ENCODE measurements at regions not wholly inside any gene's neighbourhood (a gene's known extent, or its start where the extent isn't known, plus 50 kb on each side); places are given as distances from the start of the nearest gene placed in this dataset.

DNA sequence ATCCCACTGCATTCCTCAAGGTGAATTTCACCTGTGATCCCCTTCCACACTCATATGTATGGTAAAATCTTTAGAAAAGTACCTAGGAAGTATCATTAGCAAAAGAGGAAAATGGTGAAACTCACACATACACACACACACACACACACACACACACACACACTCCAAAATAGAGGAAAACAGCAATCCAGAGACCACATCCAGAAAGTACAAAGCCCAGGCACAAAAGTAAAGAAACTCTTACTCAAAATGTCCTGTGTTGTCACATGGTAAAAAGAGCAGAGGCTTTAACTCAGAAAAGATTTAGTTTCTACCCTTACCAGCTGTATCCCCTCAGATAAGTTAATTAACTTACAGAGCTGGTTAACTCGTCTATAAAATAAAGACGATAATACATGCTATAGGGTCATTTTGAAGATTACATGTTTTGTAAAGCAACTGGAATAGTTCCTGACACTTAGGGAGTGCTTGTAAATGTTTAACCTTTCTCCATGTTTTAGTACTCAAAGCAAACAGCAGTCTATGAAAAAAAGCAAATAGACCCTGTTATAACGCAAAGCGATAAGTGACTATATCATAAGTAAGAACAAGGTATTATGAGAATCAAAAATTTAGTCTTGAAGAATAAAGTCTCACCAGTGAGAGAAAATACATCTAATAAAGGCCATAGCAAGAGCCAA, 360.0 kb upstream of the LRATD1 start:
- H4K20me1 ChIP-seq (ENCODE audit: insufficient read depth, low read length) = no peaks in the 10 kb centered on the region
- H3K27ac ChIP-seq (ENCODE audit: extremely low read length, insufficient read depth, low read length) = no peak overlapping the region
- H3K9me3 ChIP-seq (ENCODE audit: low read length) = peaks cover 73% of the 10 kb centered on the region
- ATAC-seq (no peak), DNase-seq (ENCODE audit: low spot score) (no peak), FAIRE-seq (no peak)
- H3K4me1 ChIP-seq (ENCODE audit: insufficient read depth, low read length) = no peaks in the 10 kb centered on the region
- TF ChIP-seq ZNF251 (CRISPR knock-in tag; IDR thresholded peaks at IDR 0.05) (no peak), DPF2 (CRISPR knock-in tag; IDR thresholded peaks at IDR 0.05; ENCODE audit: borderline replicate concordance, low read depth) (no peak), ZNF879 (CRISPR knock-in tag; IDR thresholded peaks at IDR 0.05) (no peak)
- TF ChIP-seq, protein P1, sequence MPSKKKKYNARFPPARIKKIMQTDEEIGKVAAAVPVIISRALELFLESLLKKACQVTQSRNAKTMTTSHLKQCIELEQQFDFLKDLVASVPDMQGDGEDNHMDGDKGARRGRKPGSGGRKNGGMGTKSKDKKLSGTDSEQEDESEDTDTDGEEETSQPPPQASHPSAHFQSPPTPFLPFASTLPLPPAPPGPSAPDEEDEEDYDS (CRISPR knock-in tag; IDR thresholded peaks at IDR 0.05) = no peak
- BruUV-seq (replicated peaks) = no TSS peak
- in situ Hi-C loops (cut with HindIII; ENCODE audit: extremely low pct_ligation_motif_present, low pct_unique_long_range_greater_than_20kb) (no loop called here), intact Hi-C loops (cut with micrococcal nuclease; ENCODE audit: unreplicated experiment) (no loop called here)
- no peaks in the 10 kb centered on the region for H3K27me3 ChIP-seq (ENCODE audit: control insufficient read depth in 1 of 2, insufficient read depth in 2 of 2, low read length in 2 of 2)
- no peak overlapping the region for H3K9ac ChIP-seq (ENCODE audit: insufficient read depth, low read depth, low read length)
- CTCF ChIA-PET (ENCODE audit: low intra/inter-chr PET ratio, low total read pairs) = no interaction called here
- no peak overlapping the region for H3K4me3 ChIP-seq (replicated peaks in 1 of 3; ENCODE audit: insufficient read depth in 1 of 3, low read depth in 2 of 3, low read length in 3 of 3)
- H3K36me3 ChIP-seq (replicated peaks in 1 of 2; ENCODE audit: control insufficient read depth in 1 of 2, insufficient read depth in 2 of 2, low read length in 2 of 2) = no peaks in the 10 kb centered on the region
- H3K79me2 ChIP-seq (ENCODE audit: insufficient read depth, low read length) = no peaks in the 10 kb centered on the region
- POLR2A ChIA-PET = no interaction called here
- H3K4me2 ChIP-seq (ENCODE audit: low read depth, low read length) = no peak overlapping the region
- 24% methylated on average over 4 of the region's 4 CpGs for WGBS (ENCODE audit: low lambda C conversion rate)
- no peak overlapping the region for H2AFZ ChIP-seq (ENCODE audit: low read length)

DNA sequence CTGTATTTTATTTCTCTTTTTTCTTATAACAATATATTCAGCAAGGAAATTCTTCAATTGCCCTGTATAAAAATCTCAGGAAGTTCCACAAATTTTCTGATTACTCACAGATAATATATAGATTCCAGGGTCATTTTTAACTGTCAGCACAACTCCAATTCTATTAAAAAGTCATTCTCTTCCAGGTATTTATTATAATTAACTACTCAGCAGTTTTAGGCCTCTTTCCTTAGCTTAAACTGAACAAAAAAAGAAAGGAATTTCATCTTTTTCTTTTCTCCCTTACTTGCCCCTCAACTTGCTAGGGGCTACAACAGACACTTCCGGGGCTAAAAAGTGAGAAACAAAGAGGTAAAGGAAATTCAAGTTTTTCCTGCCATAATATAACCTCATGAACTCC, 358.9 kb upstream of the LRATD1 start:
- H3K4me3 ChIP-seq (replicated peaks in 1 of 3; ENCODE audit: insufficient read depth in 1 of 3, low read depth in 2 of 3, low read length in 3 of 3) = no peak overlapping the region
- H3K27me3 ChIP-seq (ENCODE audit: control insufficient read depth in 1 of 2, insufficient read depth in 2 of 2, low read length in 2 of 2) = no peaks in the 10 kb centered on the region
- H3K79me2 ChIP-seq (ENCODE audit: insufficient read depth, low read length) = no peaks in the 10 kb centered on the region
- no TSS peak for BruUV-seq (replicated peaks)
- H3K27ac ChIP-seq (ENCODE audit: extremely low read length, insufficient read depth, low read length) = no peak overlapping the region
- H3K4me1 ChIP-seq (ENCODE audit: insufficient read depth, low read length) = no peaks in the 10 kb centered on the region
- no peak overlapping the region for H3K4me2 ChIP-seq (ENCODE audit: low read depth, low read length)
- H3K9me3 ChIP-seq (ENCODE audit: low read length) = peaks cover 77% of the 10 kb centered on the region
- no peak overlapping the region for H3K9ac ChIP-seq (ENCODE audit: insufficient read depth, low read depth, low read length)
- in situ Hi-C loops (cut with HindIII; ENCODE audit: extremely low pct_ligation_motif_present, low pct_unique_long_range_greater_than_20kb) = no loop called here
- intact Hi-C loops (cut with micrococcal nuclease; ENCODE audit: unreplicated experiment) = no loop called here
- FAIRE-seq (no peak), DNase-seq (ENCODE audit: low spot score) (no peak), ATAC-seq (no peak)
- ChIA-PET CTCF (ENCODE audit: low intra/inter-chr PET ratio, low total read pairs) (no interaction called here), POLR2A (no interaction called here)
- no peak overlapping the region for H2AFZ ChIP-seq (ENCODE audit: low read length)
- no peak for TF ChIP-seq STAG1 (CRISPR knock-in tag; IDR thresholded peaks at IDR 0.05)
- TF ChIP-seq ZNF33A (CRISPR knock-in tag; IDR thresholded peaks at IDR 0.05; ENCODE audit: borderline replicate concordance) = no peak
- no peak for TF ChIP-seq SRSF4 (IDR thresholded peaks at IDR 0.05; ENCODE audit: low read depth, low read length, poor library complexity, severe bottlenecking)
- peak; percentile 36 to 68 for TF ChIP-seq MAFK (conservative IDR thresholded peaks at IDR 0.05 in 1 of 2, IDR thresholded peaks at IDR 0.05 in 1 of 2; ENCODE audit: low read length in 2 of 2)
- TF ChIP-seq ZNF292 (CRISPR knock-in tag; IDR thresholded peaks at IDR 0.05; ENCODE audit: borderline replicate concordance, low read depth) = no peak
- TF ChIP-seq ZNF83 (CRISPR knock-in tag; IDR thresholded peaks at IDR 0.05; ENCODE audit: borderline replicate concordance) = no peak
- peak; percentile 51; the same call in 1 of the 2 replicates for TF ChIP-seq MAFF (IDR thresholded peaks at IDR 0.05; ENCODE audit: low read depth, low read length)
- no peak for TF ChIP-seq GABPA (IDR thresholded peaks at IDR 0.05; ENCODE audit: low read depth, low read length)
- TF ChIP-seq GABPA (CRISPR knock-in tag; IDR thresholded peaks at IDR 0.05; ENCODE audit: low read depth) = no peak
- WGBS (ENCODE audit: low lambda C conversion rate) = 0% methylated on average over 1 of the region's 1 CpG
- no peaks in the 10 kb centered on the region for H3K36me3 ChIP-seq (replicated peaks in 1 of 2; ENCODE audit: control insufficient read depth in 1 of 2, insufficient read depth in 2 of 2, low read length in 2 of 2)
- H4K20me1 ChIP-seq (ENCODE audit: insufficient read depth, low read length) = no peaks in the 10 kb centered on the region

Data from HepG2 (cell line).